NCI-H2196 (cell line): ENCODE measurements at regions not wholly inside any gene's neighbourhood (a gene's known extent, or its start where the extent isn't known, plus 50 kb on each side); places are given as distances from the start of the nearest gene placed in this dataset.
"Not testable (repeated sequence)": the region's sequence is repeated elsewhere in the genome, so short reads cannot be mapped to it uniquely, and the experiment has no call there.

ENCODE experiments used
- DNase-seq: peaks from one replicate; lab custom pipeline; 2025; ENCODE audit not compliant: unreplicated experiment; lab: John Stamatoyannopoulos, UW

DNA sequence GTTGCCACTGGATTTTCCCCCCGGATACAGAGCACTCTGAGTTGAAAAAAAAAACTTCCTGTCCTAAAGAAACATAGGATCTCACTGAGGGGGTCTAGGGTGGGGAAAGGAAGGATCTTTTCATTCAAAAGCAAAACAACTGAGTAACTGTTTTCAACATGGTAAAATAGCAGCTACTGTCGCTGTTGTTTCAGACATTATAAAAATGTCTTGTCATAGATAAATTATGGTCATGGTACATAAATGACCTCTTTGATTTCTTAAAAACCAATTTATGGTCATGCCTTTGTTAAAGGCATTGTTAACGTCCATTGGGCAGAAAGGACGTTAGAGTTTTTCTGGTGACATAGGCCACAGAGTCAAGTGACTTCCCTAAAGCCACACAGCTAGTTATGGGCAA is 180.4 kb upstream of the DTNBP1 start:
- DNase-seq = no peak

DNA sequence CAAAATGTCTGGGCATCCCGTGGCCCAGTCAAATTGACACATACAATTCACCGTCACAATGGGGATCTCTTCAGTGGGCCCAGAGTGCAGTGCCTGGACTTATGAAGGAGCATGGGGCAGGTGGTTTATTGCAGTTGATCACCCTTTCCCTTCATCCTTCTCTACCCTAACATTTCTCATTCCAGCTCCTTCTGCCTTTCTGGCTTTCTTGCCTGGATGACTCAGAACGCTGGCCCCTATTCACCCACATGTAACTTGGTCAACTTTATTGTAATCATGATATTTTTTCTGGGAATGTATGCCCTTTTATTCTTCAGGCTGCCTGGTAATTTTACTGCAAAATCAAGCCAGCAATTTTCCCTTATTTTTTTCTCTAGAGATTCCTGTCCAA is 179.9 kb upstream of the DTNBP1 start:
- DNase-seq = no peak

DNA sequence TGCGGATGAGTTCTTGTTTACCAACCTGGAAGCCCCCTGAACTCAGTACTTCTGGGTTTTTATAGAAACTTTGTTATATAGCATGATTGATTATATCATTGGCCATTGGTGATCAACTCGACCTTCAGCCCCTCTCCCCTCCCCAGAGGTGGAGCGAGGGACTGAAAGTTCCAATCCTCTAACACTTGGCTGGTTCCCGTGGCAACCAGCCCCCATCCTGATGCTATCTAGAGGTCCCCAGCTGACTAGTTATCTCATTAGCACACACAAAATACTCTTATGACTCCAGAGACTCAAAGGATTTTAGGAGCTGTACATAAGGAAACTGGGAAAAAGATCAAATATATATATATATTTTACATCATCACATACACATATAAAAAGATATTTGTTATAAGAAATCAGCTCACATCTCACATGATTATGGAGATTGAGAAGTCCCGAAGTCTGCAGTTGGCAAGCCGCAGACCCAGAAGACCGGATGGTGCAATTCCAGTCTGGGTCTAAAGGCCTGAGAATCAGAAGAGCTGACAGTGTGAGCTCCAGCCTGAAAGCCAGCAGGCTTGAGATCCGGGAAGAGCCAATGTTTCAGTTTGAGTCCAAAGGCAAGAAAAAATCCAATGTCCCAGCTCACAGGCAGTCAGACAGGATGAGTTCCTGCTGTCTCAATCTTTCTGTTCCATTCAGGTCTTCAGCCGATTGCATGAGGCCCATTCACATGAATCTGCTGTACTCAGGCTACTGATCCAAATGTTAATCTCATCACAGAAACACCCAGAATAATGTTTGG is 179.3 kb upstream of the DTNBP1 start:
- no peak for DNase-seq

DNA sequence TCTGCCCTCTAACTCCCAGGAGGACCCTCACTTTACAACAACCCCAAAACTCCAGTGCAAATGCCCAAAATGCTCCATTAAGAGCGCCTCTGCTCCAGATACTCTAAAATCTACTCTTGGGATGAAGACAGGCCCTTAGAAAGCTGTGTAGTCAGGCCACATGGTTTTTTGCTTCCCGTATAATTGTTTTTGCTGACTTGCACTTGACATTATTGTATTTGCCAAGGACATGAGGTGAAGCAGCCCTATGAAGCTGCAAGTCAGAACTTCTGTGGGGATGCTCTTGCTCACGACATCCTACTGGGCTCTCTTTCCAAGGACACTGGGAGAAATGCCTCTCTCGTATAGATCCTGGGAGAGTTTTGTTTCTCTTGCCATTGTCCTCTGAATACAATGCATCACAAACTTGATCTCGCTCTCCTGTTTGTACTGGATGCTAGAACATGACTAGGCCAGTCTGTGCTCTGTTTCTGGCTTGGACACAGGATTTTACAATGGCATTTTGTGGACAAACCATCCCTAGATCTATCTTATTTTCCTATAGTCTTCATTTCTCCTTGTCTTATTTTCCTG is 177.2 kb upstream of the DTNBP1 start:
- DNase-seq = no peak

DNA sequence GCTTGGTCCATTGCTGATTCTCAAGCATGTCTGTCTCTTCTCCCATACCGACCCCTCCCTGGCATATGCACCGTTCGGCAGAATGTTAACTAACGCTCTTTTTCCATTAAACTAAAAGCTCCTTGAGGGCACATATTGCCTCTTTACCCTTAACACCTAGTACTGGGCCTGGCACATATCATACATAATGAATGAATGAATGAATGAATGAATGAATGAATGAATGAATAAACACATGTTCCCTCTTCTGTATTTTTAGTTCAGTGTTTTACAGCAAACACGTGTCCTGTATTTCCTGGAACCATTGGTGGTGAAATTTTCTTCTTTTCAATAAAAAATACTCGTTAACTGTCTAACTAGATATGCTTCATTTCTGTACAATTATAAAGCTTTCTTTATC is 174.4 kb upstream of the DTNBP1 start:
- no peak for DNase-seq

- no peak for DNase-seq
These were observed 170.0 kb upstream of the DTNBP1 start for GRCh38 chr6:15832841-15833240.

DNA sequence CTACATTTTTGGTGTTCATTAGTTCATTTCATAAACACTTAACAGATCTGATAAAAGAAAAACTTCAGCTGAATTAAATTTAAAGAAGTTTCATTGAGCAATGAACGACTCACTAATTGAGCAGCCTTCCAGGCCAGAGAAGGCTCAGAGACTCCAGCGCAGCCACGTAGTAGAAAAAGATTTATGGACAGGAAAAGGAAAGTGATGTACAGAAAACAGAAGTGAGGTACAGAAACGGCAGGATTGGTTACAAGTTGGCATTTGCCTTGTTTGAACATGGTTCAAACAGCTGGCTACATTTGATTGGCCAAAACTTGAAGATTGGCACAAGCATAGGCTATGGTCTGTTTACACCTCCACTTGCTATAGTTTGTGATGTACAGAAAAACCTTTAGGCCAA is 166.3 kb upstream of the DTNBP1 start:
- no peak for DNase-seq

DNA sequence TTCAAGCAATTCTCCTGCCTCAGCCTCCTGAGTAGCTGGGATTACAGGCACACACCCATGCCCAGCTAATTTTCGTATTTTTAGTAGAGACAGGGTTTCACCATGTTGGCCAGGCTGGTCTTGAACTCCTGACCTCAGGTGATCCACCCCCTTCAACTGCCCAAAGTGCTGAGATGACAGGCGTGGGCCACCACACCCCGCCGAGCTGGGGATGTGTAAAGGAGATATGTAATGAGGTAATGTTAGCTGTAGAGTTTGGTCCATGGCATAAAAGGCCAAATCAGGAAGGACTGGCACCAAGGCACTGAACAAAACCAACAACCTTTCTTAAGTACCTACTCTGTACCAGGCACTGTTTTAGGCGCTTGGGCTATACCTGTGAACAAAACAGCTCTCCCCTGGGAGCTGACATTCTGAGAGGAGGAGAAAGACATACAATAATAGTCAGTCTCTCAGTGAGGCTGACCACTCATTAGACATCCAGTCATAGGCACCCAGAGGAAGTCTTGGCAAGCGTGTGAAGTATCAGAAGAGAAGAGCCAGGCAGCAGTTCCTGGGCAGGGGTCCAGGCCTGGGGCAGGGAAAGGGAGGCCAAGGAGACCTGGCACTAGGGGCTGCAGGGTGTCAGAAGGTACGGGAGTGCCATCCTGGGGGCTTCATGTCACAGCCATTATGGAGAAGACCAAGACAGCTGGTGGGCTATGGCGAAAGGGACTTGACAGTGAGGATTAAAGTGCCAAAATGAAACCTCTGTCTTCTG is 164.8 kb upstream of the DTNBP1 start:
- DNase-seq = no peak

DNA sequence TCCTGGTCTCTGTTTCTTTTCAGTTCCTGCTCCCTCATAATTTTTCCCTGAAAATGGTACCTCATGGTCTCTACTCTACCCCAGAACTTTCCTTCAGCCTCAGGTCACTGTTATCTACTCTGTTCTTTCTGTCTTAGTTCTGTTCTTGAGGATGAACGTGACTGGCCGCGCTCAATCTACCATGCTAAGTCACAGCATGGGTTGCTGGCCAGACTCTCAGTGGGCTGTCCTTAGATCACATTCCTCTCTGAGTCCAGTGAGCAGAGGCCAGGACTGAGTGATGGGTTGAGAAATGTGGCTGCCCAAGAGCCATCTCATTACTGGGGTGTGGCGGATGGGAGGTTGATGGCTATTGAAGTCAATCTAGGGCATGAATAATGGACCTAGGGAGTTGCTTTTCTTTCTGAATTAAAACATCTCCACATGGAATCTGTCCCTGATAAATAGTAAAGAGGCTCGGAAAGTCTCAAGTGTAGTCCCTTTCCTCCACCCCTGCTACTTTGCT is 164.0 kb upstream of the DTNBP1 start:
- DNase-seq = no peak

- no peak for DNase-seq
These were observed 162.6 kb upstream of the DTNBP1 start for GRCh38 chr6:15825332-15825930.

DNA sequence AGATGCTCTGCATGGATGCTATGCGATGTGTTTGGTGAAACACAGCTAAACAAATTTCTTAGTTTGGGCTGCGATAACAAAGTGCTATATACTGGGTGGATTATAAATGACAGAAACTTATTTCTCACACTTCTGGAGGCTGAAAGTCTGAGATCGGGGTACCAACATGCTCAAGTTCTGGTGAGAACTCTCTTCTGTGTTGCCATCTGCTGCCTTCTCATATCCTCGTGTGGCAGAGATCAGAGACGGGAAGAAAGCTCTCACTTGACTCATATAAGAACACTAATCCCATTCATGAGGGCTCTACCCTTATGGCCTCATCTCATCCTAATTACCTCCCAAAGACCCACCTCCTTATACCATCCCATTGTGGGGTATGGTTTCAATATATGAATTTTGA is 162.0 kb upstream of the DTNBP1 start:
- DNase-seq = no peak

GRCh38 chr6:15823838-15824414 is 161.1 kb upstream of the DTNBP1 start:
- no peak for DNase-seq

- no peak for DNase-seq
These were observed 160.0 kb upstream of the DTNBP1 start for GRCh38 chr6:15822835-15823234.

DNA sequence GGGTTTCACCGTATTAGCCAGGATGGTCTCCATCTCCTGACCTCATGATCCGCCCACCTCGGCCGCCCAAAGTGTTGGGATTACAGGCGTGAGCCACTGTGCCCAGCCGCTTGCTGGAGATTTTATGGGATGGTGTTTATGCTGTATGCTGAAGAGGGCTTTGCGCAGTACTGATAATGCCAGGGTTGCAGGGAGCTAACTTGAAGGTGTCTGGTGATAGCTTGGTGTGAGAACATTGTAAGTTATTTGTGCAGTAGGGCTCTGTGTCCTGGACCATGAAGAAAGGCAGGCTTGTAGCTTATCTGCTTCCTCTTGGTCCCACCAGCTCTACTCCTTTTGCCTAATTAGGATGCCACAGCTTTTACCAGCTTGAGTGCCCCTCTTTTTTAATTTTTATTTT is 157.0 kb upstream of the DTNBP1 start:
- no peak for DNase-seq

GRCh38 chr6:15819226-15819625 is 156.4 kb upstream of the DTNBP1 start:
- no peak for DNase-seq

DNA sequence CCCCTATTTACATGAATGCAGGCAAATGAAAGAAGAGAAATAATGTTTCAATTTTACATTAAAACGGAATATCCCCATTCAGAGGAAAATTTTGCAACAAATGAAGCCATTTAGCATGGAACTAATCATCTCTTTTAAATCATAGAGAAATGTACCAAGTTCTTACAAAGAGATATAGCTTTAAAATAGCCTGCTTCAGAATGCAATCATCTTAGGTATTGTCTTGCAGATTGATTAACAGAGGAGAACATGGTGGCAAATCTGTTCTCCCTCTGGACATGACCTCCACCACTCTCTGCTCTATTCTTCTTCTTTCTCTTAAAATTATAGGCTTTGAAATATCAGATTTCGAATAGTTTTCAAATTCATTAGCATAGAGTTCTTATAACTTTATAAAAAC is 155.7 kb upstream of the DTNBP1 start:
- DNase-seq = no peak

DNA sequence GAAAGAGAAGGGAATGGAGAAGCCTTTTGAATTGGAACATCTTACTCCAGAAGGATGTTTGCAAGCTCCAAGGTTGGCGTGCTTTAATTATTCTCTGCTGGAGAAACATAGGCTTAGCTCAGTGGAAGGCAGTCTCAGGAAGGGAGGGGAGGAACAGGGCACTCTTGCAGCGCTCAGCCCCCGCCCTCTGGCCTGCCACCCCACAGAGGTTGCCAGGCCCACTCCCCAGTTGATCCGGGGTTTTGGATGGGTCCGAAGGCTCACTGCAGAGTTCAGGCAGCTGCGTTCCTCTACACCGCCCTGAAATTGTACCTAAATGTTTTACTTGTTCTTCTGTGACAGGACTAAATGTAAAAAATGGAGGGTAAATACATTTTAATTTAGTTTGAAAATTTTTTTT is 155.2 kb upstream of the DTNBP1 start:
- DNase-seq = no peak

GRCh38 chr6:15817100-15817499 is 154.3 kb upstream of the DTNBP1 start:
- no peak for DNase-seq

DNA sequence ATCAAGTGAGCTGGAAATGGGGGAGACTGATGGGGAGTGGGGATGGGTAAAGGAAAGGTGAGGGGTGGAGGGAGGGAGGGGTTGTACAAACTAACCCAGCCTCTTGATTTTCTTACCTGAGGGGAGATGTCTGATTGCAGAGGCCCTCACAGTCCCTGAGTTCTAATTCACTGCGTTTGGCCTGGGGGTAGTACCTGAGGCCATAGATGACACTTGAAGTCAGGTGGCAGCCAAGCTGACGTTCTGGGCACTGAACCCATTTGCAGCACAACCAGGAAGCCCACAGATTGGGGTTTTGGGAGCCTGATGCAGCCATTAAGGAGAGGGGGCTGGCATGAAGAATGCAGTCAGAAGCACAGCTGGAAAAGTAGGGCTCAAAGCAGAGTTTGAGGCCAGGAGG is 153.8 kb upstream of the DTNBP1 start:
- no peak for DNase-seq

GRCh38 chr6:15813698-15814097 is 150.9 kb upstream of the DTNBP1 start:
- DNase-seq = not testable (repeated sequence)

- no peak for DNase-seq
These were observed 148.3 kb upstream of the DTNBP1 start for GRCh38 chr6:15811107-15811506.
